Lung microvascular endothelial cell (primary cell): ENCODE measurements at regions not wholly inside any gene's neighbourhood (a gene's known extent, or its start where the extent isn't known, plus 50 kb on each side); places are given as distances from the start of the nearest gene placed in this dataset.
"Not testable (repeated sequence)": the region's sequence is repeated elsewhere in the genome, so short reads cannot be mapped to it uniquely, and the experiment has no call there.

Experiments
- DNase-seq, 2 donors: peaks; one replicate each; pipeline versions ENCODE4 v3.0.0 to v3.0.0-alpha.2; 2010; ENCODE audit warnings: low read depth in 2 of 2

- no peak for DNase-seq
Observed at GRCh38 chrX:102784550-102784949, 64.0 kb downstream of the GPRASP3 start.

DNA sequence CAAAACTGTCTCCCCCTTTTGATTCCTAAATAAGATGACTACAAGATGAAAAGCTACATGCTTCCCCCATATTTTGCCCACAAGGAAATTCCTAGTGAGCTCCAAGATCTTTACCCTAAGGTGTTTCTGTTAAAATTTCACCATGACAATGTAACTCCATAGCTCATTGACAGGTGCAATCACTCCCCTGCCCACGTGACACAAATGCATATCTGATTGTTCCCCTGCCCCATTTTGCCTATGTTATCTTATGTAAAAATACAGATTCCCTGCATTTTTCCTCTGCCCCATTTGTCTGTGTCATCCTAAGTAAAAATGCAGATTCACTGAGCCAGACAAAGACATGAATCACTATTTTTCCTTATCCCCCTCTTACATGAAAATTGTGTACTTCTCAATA, 66.7 kb downstream of the GPRASP3 start:
- DNase-seq = no peak

- DNase-seq = peak in 1 of 2 donors; percentile 3
Observed at GRCh38 chrX:102808336-102808735, 87.8 kb downstream of the GPRASP3 start.

- DNase-seq = not testable (repeated sequence)
Observed at GRCh38 chrX:102818269-102818668, 97.7 kb downstream of the GPRASP3 start.

DNA sequence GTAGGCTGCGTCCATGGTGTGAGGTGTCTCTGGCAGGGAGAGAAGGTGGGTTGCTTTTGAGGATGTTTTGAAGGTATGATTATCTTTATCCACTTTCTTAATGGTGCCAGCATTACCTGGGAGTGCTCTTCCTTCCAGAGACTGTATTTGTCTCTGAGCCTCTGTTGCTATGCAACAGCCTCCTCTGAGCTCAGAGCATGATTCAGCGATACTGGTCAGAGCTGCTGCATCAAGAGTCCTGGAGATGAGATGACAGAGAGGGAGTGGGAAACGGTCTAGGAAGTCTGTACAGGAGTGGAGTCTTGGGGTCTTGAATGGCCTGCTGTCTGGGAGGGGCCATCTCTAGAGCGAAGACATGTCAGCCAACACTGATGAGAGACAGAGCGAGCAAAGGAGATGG, 104.4 kb upstream of the RAB40AL start:
- DNase-seq = peak in 1 of 2 donors; percentile 51

- DNase-seq = no peak
Observed at GRCh38 chrX:102833136-102833535, 103.9 kb upstream of the RAB40AL start.

DNA sequence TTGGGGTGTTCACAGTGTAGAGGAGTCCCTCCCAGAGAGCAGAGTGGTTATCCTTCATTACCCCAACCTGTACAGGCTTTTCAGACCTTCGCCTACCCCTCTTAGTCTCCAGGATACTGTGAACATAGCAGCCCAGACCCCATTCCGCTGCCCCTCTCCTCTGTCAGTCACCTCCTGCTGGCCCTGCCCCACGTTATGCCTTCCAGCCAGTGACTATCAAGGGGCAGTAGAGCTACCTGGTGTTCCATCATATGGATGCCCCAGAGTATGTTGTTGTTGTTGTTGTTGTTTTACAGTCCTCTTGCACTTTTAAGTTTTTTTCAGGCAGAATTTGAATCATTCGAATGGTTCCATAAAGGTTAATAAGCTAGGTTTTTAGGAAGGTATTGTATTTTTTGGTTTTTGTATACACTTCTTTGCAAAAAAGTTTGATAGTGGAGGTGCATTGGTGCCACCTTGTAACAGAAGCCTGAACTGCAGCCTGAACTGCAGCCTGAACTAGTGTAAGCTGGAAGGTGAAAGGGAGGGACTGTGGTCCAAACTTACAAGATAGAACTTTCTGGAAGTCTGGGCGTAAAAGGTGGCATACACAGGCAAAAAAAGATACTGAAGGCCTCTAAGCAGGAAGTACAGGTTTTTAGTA, 101.4 kb upstream of the RAB40AL start:
- peak; percentile 51 to 68 for DNase-seq

GRCh38 chrX:102837847-102838246, 99.2 kb upstream of the RAB40AL start:
- DNase-seq = no peak

GRCh38 chrX:102840871-102841705, 96.0 kb upstream of the RAB40AL start:
- DNase-seq = peak; percentile 59 to 72

GRCh38 chrX:102841706-102842003, 95.4 kb upstream of the RAB40AL start:
- DNase-seq = no peak

- no peak for DNase-seq
Observed at GRCh38 chrX:102845020-102845419, 92.1 kb upstream of the RAB40AL start.

GRCh38 chrX:102846544-102847236, 90.4 kb upstream of the RAB40AL start:
- peak in 1 of 2 donors; percentile 49 for DNase-seq

DNA sequence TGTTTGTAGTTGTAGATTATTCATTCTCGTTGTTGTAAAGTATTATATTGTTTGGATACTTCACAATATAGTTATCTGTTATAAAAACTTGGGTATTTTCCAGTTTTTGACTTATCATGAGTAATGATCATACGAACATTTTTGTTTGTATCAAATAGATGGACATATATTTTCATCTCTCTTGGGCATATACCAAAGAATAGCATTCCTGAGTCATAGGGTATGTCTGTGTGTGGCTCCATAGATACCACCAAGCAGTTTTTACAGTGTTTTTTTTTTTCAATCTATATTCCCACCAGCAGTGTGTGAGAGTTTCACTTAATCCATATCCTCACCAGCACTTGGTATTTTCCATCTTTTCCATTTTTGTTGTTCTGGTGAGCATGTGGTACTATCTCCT, 89.7 kb upstream of the RAB40AL start:
- no peak for DNase-seq

- DNase-seq = no peak
Observed at GRCh38 chrX:102849396-102849795, 87.7 kb upstream of the RAB40AL start.

GRCh38 chrX:102858826-102859549, 78.1 kb upstream of the RAB40AL start:
- DNase-seq = peak in 1 of 2 donors; percentile 24

GRCh38 chrX:102859550-102859871, 77.6 kb upstream of the RAB40AL start:
- no peak for DNase-seq

DNA sequence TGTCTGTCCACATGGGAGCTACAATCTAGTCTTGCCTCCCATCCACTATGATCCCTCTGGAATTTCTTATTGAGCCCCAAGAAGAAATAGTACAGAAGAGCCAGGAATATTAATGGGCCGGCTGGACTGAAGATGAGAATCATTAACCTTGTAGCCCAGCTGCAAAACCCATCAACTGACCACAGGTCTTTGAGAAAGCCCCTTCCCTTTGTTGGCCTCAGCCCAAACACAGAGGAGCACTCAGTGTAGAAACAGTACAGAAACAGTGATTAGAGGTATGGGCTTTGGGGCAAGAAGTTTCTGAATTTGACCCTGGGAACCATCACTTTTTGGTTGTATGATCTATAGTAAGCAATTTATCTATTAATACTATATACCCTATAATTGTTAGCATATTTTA, 76.8 kb upstream of the RAB40AL start:
- no peak for DNase-seq

DNA sequence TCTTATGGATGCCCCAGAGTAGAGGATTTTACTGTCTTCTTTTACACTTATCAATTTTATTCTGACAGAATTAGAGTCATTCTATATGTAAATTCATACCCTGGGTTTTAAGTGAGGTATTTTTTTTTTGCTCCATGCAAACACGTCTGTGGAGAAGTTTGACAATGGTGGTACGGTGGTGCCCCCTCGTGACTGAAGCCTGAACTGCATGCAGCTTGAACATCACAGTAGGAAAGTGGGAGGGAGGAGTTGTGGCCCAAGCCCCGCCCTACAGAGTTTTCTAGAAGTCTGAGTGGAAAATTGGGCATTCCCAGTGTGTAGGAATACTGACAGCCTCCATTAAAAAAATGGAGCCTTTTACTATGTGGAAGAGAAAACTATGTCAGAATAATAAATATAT, 73.3 kb upstream of the RAB40AL start:
- peak; percentile 80 to 88 for DNase-seq

- DNase-seq = no peak
Observed at GRCh38 chrX:102866981-102867656, 70.0 kb upstream of the RAB40AL start.

- no peak for DNase-seq
Observed at GRCh38 chrX:102883491-102883890, 53.6 kb upstream of the RAB40AL start.
